ENCODE measurements at regions not wholly inside any gene's neighbourhood (a gene's known extent, or its start where the extent isn't known, plus 50 kb on each side); places are given as distances from the start of the nearest gene placed in this dataset.

DNA sequence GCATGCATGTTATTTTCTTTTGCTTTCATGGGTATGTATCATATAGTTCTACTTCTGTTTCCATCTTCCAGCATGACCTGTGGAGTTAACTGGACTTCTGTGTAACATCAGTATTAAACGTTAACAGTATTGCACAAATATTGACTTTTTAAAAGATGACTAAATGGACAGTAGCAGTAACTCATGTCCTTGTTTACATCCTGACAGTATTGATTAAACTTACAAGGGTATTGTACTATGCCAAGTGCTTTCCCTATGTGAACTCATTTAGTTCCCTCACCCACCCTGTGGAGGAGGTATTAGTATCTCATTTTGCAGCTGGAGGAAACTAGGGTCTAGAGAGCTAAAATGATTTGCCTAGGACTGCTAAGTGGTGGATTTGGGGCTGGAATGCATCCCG lies 128.7 kb upstream of the SLC10A2 start:
- no peak for TF ChIP-seq EP300 (IDR thresholded peaks at IDR 0.05)
- TF ChIP-seq, protein P1, sequence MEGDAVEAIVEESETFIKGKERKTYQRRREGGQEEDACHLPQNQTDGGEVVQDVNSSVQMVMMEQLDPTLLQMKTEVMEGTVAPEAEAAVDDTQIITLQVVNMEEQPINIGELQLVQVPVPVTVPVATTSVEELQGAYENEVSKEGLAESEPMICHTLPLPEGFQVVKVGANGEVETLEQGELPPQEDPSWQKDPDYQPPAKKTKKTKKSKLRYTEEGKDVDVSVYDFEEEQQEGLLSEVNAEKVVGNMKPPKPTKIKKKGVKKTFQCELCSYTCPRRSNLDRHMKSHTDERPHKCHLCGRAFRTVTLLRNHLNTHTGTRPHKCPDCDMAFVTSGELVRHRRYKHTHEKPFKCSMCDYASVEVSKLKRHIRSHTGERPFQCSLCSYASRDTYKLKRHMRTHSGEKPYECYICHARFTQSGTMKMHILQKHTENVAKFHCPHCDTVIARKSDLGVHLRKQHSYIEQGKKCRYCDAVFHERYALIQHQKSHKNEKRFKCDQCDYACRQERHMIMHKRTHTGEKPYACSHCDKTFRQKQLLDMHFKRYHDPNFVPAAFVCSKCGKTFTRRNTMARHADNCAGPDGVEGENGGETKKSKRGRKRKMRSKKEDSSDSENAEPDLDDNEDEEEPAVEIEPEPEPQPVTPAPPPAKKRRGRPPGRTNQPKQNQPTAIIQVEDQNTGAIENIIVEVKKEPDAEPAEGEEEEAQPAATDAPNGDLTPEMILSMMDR (IDR thresholded peaks at IDR 0.05), result no peak
- TF ChIP-seq POLR2AphosphoS5 (IDR thresholded peaks at IDR 0.05), result no peak

All from gastroesophageal sphincter (tissue), 3 donors.